ENCODE measurements at regions not wholly inside any gene's neighbourhood (a gene's known extent, or its start where the extent isn't known, plus 50 kb on each side); places are given as distances from the start of the nearest gene placed in this dataset.

GRCh38 chr2:8146132-8147005 is 535.5 kb upstream of the ID2 start:
- 19 to 54% (median 52%) methylated on average over 5 of the region's 5 CpGs for WGBS, 3 donors
- H3K27ac ChIP-seq (ENCODE audit: low read depth, low read length): no peak overlapping the region

GRCh38 chr2:8148260-8149006 is 533.4 kb upstream of the ID2 start:
- H3K27ac ChIP-seq (ENCODE audit: low read depth, low read length): no peak overlapping the region
- WGBS, 3 donors: 85 to 90% (median 89%) methylated on average over 8 of the region's 8 CpGs

DNA sequence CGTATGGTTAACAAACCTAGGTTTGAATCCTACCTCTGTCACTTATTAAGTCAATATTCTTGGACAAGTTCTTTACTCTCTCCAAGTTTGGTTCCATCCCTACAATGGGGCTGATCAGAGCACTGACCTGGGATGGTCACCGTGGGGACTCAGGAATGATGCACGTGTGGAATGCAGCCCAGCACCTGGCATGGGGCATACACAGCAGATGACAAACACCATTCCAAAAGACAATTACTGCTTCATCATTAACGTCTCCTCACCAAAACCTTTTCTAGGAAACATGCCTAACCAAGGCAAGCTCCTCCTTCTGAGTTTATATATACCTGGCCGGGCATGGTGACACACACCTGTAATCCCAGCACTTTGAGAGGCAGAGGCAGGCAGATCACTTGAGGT is 532.9 kb upstream of the ID2 start:
- no peak overlapping the region for H3K27ac ChIP-seq (ENCODE audit: low read depth, low read length)
- 90 to 98% (median 95%) methylated on average over 5 of the region's 5 CpGs for WGBS, 3 donors

DNA sequence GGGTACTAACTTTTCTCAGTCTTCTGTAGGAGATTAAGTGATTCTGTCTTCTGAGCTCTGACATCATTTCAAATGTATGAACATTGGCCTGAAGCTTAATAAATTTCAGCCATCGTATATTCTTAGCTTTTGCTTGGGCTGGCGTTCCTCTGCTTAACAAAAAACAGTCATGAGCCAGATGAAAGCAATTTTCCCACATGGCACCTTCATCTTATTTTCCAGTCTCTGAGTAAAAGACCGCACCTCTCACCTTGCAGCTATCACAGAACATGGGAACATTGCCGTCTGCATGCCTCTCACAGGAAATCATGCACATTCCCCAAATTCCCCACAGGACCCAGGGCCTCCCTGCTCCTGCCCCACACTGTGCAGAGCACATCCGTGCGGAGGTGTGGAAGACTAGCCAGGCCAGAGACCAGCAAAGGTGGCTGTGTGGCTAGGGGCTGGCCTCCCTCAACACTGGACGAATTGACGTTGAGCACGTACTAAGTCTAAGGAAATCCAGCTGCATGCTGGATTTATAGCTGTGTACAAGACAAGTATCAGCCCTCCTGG is 531.8 kb upstream of the ID2 start:
- WGBS, 3 donors: 78 to 84% (median 80%) methylated on average over 9 of the region's 9 CpGs
- H3K27ac ChIP-seq (ENCODE audit: low read depth, low read length): no peak overlapping the region

- WGBS, 3 donors: 77 to 92% (median 79%) methylated on average over 2 of the region's 2 CpGs
- no peak overlapping the region for H3K27ac ChIP-seq (ENCODE audit: low read depth, low read length)
Observed at GRCh38 chr2:8151888-8152287, 530.0 kb upstream of the ID2 start.

GRCh38 chr2:8152392-8153257 is 529.2 kb upstream of the ID2 start:
- 84 to 95% (median 85%) methylated on average over 11 of the region's 11 CpGs for WGBS, 3 donors

GRCh38 chr2:8153258-8153718 is 528.6 kb upstream of the ID2 start:
- 97 to 98% (median 97%) methylated on average over 8 of the region's 8 CpGs for WGBS, 3 donors
- H3K27ac ChIP-seq (ENCODE audit: low read depth, low read length): no peak overlapping the region

More at GRCh38 chr2:8152392-8153257, 529.2 kb upstream of the ID2 start:
- H3K27ac ChIP-seq (ENCODE audit: low read depth, low read length): no peak overlapping the region

- 66 to 86% (median 81%) methylated on average over 7 of the region's 7 CpGs for WGBS, 3 donors
- no peak overlapping the region for H3K27ac ChIP-seq (ENCODE audit: low read depth, low read length)
Observed at GRCh38 chr2:8154270-8154669, 527.6 kb upstream of the ID2 start.

DNA sequence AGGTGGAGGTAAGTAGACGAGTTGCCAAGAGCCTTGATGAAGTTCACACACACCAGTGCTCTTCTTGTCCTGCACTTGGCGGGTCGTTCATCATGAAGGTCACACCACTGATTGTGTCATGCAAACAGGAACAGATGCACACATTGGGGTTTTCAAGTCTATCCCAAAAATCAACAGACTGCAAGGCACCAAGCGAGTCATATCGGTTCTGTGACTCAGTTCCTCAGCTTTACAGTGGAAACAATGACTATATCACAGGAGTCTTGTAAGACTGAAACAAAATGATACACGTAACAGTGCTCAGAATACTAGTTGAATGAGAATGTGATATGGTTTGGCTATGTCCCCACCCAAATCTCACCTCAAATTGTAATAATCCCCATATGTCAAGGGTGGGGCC is 526.9 kb upstream of the ID2 start:
- WGBS, 3 donors: 92 to 93% (median 93%) methylated on average over 6 of the region's 6 CpGs
- H3K27ac ChIP-seq (ENCODE audit: low read depth, low read length): no peak overlapping the region

DNA sequence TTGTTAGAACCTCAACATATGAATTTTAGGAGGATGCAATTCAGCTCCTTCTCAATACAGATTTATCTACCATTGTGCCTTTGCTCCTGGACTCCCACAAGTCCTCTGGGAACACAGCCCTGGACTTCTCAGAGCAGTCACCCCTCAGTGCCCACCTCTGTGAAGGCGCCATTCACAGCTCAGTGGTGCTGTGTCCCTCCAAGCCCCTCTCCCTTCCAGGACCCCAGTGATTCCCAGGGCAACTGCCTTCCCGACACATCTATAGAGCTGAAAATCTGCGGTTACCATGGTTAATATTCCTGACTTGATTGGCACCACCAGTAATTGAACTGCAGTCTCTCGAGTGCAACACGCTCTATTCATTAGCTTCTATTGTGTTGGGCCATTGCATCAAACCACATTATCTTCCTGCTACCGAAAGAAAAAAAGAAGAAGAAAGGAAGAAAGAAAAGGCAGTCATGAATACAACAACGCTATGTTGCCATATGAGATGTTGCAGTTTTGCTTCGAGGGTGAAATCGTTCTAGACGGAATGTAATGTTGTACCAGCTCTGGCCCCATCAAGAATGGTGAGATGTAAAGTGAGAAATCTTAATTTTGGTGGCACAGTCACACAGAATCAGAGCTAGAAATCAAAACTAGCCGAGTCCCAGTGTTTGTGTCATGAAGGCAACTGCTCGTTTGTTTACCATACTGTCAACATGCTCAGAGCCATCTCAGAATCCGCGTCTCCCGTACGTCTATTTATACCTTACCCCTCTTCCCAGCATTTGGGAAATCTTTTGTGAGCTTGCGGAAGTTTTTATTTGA is 524.0 kb upstream of the ID2 start:
- H3K27ac ChIP-seq (ENCODE audit: low read depth, low read length): no peak overlapping the region
- 95 to 97% (median 96%) methylated on average over 17 of the region's 17 CpGs for WGBS, 3 donors

GRCh38 chr2:8158711-8159110 is 523.1 kb upstream of the ID2 start:
- 77 to 83% (median 79%) methylated on average over 6 of the region's 6 CpGs for WGBS, 3 donors
- H3K27ac ChIP-seq (ENCODE audit: low read depth, low read length): no peak overlapping the region

DNA sequence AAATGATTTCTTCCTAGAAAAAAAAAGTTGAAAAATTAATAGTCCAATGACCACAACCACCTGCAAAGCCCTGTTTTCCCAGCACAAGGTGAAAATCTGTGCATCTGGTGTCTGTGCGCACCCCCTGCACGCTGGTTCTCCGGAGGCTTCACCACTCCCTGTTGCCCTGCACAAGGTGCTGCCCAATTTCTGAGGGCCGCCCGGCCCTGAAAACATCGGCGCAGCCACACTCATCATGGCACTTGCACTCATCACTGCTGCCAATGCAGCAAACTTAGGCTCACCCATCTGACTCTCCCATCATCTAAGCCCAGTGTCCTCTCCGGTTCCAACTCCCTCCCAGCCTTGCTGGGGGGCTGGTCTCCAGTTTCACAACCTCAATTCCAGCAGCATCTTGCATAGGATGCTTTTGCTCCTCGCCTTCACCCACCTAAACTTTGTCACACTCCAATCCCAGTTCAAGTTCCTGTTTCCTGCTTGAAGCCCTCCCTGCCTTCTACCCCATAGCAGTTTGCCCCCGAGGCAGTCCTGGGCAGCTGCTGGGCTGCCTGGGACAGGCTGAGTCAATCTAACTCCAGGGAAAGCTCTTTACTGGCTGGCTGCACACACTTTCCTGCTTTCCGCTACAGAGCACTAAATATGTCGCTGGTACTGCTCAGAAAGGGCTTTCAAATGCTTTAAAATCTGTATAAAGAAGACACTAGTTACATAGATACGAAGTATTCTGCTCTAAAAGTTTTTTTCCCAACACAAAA is 522.5 kb upstream of the ID2 start:
- WGBS, 3 donors: 85 to 88% (median 88%) methylated on average over 13 of the region's 13 CpGs
- H3K27ac ChIP-seq (ENCODE audit: low read depth, low read length): no peak overlapping the region

DNA sequence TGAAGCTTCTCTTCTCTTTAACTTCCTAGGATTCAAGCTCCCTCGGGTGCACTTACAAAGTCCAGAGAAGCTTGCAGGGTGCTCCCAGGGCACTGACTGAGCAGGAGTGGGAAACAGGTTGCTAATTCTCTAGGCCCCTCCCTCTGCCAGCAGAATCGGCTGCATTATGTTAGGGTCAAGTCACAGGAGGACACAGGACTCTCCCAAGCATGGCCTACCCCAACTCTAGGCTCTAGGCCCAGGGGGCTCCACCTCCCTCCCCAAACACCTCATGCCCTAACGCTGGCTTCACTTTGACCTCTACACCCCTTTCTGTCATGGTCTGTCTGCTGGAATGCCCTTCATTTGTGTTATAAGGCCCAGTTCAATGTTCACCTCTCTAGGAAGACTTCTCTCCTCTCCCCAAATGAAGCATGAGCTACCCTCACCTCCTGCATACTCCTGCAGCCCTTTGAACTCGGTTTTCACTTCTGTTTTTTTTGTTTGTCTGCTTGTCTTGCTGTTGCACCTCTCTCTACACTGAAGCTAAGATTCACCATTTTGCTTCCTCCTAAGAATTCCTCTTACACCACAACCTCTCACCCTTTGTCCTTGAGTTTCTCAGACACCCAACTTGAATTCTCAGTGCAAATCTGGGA is 521.8 kb upstream of the ID2 start:
- no peak overlapping the region for H3K27ac ChIP-seq (ENCODE audit: low read depth, low read length)
- 75 to 80% (median 77%) methylated on average over 4 of the region's 4 CpGs for WGBS, 3 donors

GRCh38 chr2:8160959-8161358 is 520.9 kb upstream of the ID2 start:
- WGBS, 3 donors: 94 to 96% (median 96%) methylated on average over 13 of the region's 13 CpGs
- H3K27ac ChIP-seq (ENCODE audit: low read depth, low read length): no peak overlapping the region

DNA sequence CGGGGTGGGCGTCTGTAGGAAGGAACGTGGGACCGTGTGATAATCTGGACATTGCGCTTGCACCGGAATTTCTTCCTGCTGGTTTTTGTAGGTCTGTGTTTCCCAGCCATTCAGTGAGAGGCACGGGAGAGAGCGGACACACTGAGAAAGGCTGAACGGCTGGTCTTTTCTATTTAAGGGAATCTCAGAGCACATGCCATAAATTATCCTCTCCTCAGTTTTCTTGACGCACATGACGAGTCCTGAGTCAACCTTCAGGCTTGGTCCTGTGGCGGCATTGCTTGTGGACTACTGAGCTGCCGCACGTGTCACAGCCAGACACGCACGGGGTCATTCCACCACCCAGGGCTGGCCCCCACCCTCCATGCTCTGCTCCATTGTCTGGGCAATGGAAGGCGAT is 519.3 kb upstream of the ID2 start:
- H3K27ac ChIP-seq (ENCODE audit: low read depth, low read length): no peak overlapping the region
- WGBS, 3 donors: 84 to 93% (median 89%) methylated on average over 17 of the region's 17 CpGs

DNA sequence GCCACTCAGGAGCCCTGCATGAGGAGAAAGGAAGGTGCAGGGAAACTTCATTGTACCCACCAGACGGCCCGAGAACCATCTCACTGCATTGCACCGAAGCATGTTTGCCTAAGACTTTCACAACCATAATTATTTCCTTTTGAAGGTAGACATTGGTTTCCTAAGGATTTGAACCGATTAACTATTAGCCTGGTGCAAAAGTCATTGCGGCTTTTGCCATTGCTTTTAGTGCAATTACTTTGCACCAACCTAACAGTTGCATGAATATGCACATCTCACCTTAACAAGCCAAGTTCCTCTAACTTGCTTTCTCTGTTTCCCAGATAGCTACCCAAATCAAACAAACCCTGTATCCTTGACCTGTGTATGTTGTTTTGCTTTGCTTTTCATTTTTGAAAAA is 516.3 kb upstream of the ID2 start:
- 71 to 77% (median 76%) methylated on average over 5 of the region's 5 CpGs for WGBS, 3 donors
- H3K27ac ChIP-seq (ENCODE audit: low read depth, low read length): no peak overlapping the region

Measured in adipose tissue (tissue), 3 donors.